Astrocyte (in vitro differentiated cells and primary cell): ENCODE measurements at regions not wholly inside any gene's neighbourhood (a gene's known extent, or its start where the extent isn't known, plus 50 kb on each side); places are given as distances from the start of the nearest gene placed in this dataset.

Experiments
- DNase-seq: peaks from one replicate; pipeline ENCODE4 v3.0.0-alpha.2; 2010; ENCODE audit warnings: low read depth
- FAIRE-seq: peaks from 2 replicates; lab custom pipeline; 2011; peaks lifted over from hg19 to GRCh38; lab: Jason Lieb, UNC
- H2AFZ ChIP-seq: 2 replicates; pipeline ENCODE4 v1.6.0; 2012; ENCODE audit warnings: low read depth, low read length, inconsistent platforms
- H3K27ac ChIP-seq: 2 replicates; pipeline ENCODE4 v1.5.1; 2011; ENCODE audit warnings: low read depth, low read length, inconsistent platforms
- H3K27me3 ChIP-seq: 2 replicates; pipeline ENCODE4 v1.6.0; 2011; ENCODE audit warnings: low read length, inconsistent platforms; ENCODE audit not compliant: insufficient read depth
- H3K36me3 ChIP-seq: 2 replicates; pipeline ENCODE4 v1.5.1; 2011; ENCODE audit warnings: low read length, inconsistent platforms; ENCODE audit not compliant: insufficient read depth
- H3K4me1 ChIP-seq: 2 replicates; pipeline ENCODE4 v1.5.1; 2011; ENCODE audit warnings: low read length, inconsistent platforms; ENCODE audit not compliant: insufficient read depth
- H3K4me2 ChIP-seq: 2 replicates; pipeline ENCODE4 v1.6.0; 2012; ENCODE audit warnings: low read length, inconsistent platforms
- H3K4me3 ChIP-seq: 2 replicates; pipeline ENCODE4 v1.5.1; 2011; ENCODE audit warnings: low read depth, mild to moderate bottlenecking, low read length, inconsistent platforms; ENCODE audit not compliant: insufficient read depth
- H3K79me2 ChIP-seq: 2 replicates; pipeline ENCODE4 v1.6.0; 2012; ENCODE audit warnings: mild to moderate bottlenecking, low read length, inconsistent platforms; ENCODE audit not compliant: insufficient read depth
- H3K9ac ChIP-seq: 2 replicates; pipeline ENCODE4 v1.6.0; 2012; ENCODE audit warnings: mild to moderate bottlenecking, low read length, inconsistent platforms
- H3K9me3 ChIP-seq: 2 replicates; pipeline ENCODE4 v1.5.1; 2012; ENCODE audit warnings: low read depth, mild to moderate bottlenecking, low read length, inconsistent platforms; ENCODE audit not compliant: insufficient read depth
- H4K20me1 ChIP-seq: 2 replicates; pipeline ENCODE4 v1.6.0; 2012; ENCODE audit warnings: low read length, inconsistent platforms; ENCODE audit not compliant: insufficient read depth
- H3K27ac Mint-ChIP-seq: one replicate; pipeline ENCODE4 v1.8.0; 2021; ENCODE audit warnings: mild to moderate bottlenecking, mixed read lengths; ENCODE audit not compliant: unreplicated experiment
- H3K27me3 Mint-ChIP-seq: one replicate; pipeline ENCODE4 v1.8.0; 2021; ENCODE audit warnings: low read depth, mixed read lengths; ENCODE audit not compliant: unreplicated experiment
- H3K36me3 Mint-ChIP-seq: one replicate; pipeline ENCODE4 v1.8.0; 2021; ENCODE audit warnings: low read depth, mixed read lengths; ENCODE audit not compliant: unreplicated experiment
- H3K4me1 Mint-ChIP-seq: one replicate; pipeline ENCODE4 v1.8.0; 2021; ENCODE audit warnings: low read depth, mixed read lengths; ENCODE audit not compliant: unreplicated experiment
- H3K4me3 Mint-ChIP-seq: one replicate; pipeline ENCODE4 v1.8.0; 2021; ENCODE audit warnings: mild to moderate bottlenecking, moderate library complexity, mixed read lengths; ENCODE audit not compliant: unreplicated experiment
- H3K9me3 Mint-ChIP-seq: one replicate; pipeline ENCODE4 v1.8.0; 2021; ENCODE audit warnings: mild to moderate bottlenecking, mixed read lengths; ENCODE audit not compliant: unreplicated experiment
- EZH2 ChIP-seq: IDR thresholded peaks from 2 replicates; pipeline ENCODE4 v1.6.1; 2012; ENCODE audit warnings: mild to moderate bottlenecking, low read length, inconsistent platforms; ENCODE audit not compliant: insufficient read depth
- TF ChIP-seq, protein P1 (sequence below): IDR thresholded peaks from 2 replicates; pipeline ENCODE4 v1.5.1; 2011; ENCODE audit warnings: low read depth, mild to moderate bottlenecking, inconsistent platforms, low read length, moderate library complexity; ENCODE audit not compliant: insufficient read depth

DNA sequence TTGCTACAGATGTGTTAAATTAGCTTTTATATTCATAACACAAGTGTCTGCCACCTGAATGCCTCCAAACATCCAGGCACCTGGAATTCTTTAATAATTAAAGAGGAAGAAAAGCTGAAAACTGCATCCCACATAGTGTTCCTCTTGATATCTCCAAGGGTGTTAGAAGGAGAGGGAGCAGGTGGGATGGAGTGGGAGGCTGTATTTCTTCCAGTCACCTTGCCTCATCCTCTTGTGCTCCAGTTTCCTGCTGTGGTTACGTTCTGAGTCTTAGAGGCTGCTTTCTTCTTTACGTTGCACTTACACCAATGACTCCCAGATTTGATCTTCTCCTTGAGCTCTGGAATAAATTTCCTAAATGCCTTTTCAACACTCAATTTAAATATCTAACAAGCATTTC is 230.3 kb upstream of the LYPLAL1 start:
- H3K27me3 Mint-ChIP-seq, result peaks cover 1% of the 10 kb centered on the region
- H3K4me1 ChIP-seq, result no peaks in the 10 kb centered on the region
- peaks cover 9% of the 10 kb centered on the region for H3K9me3 Mint-ChIP-seq
- no peaks in the 10 kb centered on the region for H3K36me3 Mint-ChIP-seq
- no peak overlapping the region for H3K4me3 ChIP-seq
- H3K79me2 ChIP-seq, result no peaks in the 10 kb centered on the region
- H3K27ac ChIP-seq, result no peak overlapping the region
- DNase-seq (no peak), FAIRE-seq (no peak)
- no peak overlapping the region for H3K9ac ChIP-seq
- H3K4me2 ChIP-seq, result no peak overlapping the region
- H4K20me1 ChIP-seq, result no peaks in the 10 kb centered on the region
- H3K9me3 ChIP-seq, result no peaks in the 10 kb centered on the region
- no peaks in the 10 kb centered on the region for H3K27me3 ChIP-seq
- H3K36me3 ChIP-seq, result no peaks in the 10 kb centered on the region
- TF ChIP-seq, protein P1, sequence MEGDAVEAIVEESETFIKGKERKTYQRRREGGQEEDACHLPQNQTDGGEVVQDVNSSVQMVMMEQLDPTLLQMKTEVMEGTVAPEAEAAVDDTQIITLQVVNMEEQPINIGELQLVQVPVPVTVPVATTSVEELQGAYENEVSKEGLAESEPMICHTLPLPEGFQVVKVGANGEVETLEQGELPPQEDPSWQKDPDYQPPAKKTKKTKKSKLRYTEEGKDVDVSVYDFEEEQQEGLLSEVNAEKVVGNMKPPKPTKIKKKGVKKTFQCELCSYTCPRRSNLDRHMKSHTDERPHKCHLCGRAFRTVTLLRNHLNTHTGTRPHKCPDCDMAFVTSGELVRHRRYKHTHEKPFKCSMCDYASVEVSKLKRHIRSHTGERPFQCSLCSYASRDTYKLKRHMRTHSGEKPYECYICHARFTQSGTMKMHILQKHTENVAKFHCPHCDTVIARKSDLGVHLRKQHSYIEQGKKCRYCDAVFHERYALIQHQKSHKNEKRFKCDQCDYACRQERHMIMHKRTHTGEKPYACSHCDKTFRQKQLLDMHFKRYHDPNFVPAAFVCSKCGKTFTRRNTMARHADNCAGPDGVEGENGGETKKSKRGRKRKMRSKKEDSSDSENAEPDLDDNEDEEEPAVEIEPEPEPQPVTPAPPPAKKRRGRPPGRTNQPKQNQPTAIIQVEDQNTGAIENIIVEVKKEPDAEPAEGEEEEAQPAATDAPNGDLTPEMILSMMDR, result no peak
- TF ChIP-seq EZH2, result no peak
- H3K4me3 Mint-ChIP-seq, result no peak overlapping the region
- H2AFZ ChIP-seq, result no peak overlapping the region
- H3K27ac Mint-ChIP-seq, result no peak overlapping the region
- no peaks in the 10 kb centered on the region for H3K4me1 Mint-ChIP-seq

DNA sequence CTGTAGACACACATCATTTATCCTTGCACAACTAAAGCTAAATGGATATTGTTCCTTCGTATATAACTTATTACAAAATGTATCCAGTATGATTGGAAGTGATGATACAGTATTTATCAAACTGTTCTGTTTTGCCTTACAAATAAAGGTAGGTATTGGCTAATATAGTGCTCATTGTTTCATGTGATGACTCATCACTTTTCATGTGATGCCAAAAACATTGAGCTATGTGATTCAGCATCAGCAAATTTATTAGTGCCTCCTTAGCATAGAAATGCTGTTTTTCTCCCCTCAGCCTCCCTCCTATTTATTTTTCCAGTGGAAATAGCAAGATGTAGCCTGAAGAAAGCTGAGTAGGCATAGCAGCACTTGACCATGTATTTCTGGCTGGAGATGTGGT is 228.6 kb upstream of the LYPLAL1 start:
- Mint-ChIP-seq H3K9me3 (peaks cover 4% of the 10 kb centered on the region), H3K27ac (no peak overlapping the region), H3K4me1 (no peaks in the 10 kb centered on the region), H3K4me3 (no peak overlapping the region), H3K27me3 (peaks cover 1% of the 10 kb centered on the region), H3K36me3 (no peaks in the 10 kb centered on the region)
- Histone ChIP-seq H2AFZ (no peak overlapping the region), H3K9me3 (no peaks in the 10 kb centered on the region), H3K27me3 (no peaks in the 10 kb centered on the region), H3K4me3 (no peak overlapping the region), H3K36me3 (no peaks in the 10 kb centered on the region), H3K27ac (no peak overlapping the region), H3K79me2 (no peaks in the 10 kb centered on the region), H3K4me1 (no peaks in the 10 kb centered on the region), H3K4me2 (no peak overlapping the region), H4K20me1 (no peaks in the 10 kb centered on the region), H3K9ac (no peak overlapping the region)
- DNase-seq (peak; percentile 52), FAIRE-seq (no peak)
- TF ChIP-seq EZH2, result no peak
- TF ChIP-seq, protein P1, result no peak

DNA sequence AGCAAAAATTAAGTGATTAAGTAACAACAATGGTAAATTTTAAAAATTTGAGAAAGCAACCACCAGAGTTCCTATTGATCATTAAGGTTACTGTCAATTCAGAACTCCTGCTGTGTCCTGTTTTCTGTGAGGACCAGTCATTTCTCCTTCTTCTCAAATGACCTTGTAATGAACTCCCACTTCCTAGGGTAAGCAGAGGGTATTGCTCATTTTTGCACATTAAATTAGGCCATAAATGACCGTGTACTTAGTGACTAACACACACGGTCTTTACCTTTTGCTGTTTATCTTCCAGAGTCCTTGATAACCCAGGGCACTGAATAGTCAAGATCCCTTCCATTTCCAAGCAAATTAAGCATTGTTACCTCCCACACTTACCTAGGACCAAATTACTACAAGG is 227.5 kb upstream of the LYPLAL1 start:
- H3K9me3 Mint-ChIP-seq, result no peaks in the 10 kb centered on the region
- no peak overlapping the region for H3K4me3 Mint-ChIP-seq

More for the DNA sequence above, 227.5 kb upstream of the LYPLAL1 start:
- H3K4me1 ChIP-seq, result no peaks in the 10 kb centered on the region
- no peak overlapping the region for H3K9ac ChIP-seq
- no peak for DNase-seq
- Mint-ChIP-seq H3K4me1 (no peaks in the 10 kb centered on the region), H3K27me3 (peaks cover 1% of the 10 kb centered on the region), H3K36me3 (no peaks in the 10 kb centered on the region), H3K27ac (no peak overlapping the region)
- H3K27ac ChIP-seq, result no peak overlapping the region
- H3K4me3 ChIP-seq, result no peak overlapping the region
- H4K20me1 ChIP-seq, result no peaks in the 10 kb centered on the region
- no peak overlapping the region for H2AFZ ChIP-seq
- no peaks in the 10 kb centered on the region for H3K27me3 ChIP-seq
- no peaks in the 10 kb centered on the region for H3K9me3 ChIP-seq
- TF ChIP-seq, protein P1, result no peak
- TF ChIP-seq EZH2, result no peak
- no peaks in the 10 kb centered on the region for H3K79me2 ChIP-seq
- H3K4me2 ChIP-seq, result no peak overlapping the region
- no peaks in the 10 kb centered on the region for H3K36me3 ChIP-seq
- FAIRE-seq, result no peak
